Lower leg skin (tissue), 4 donors: ENCODE measurements at regions not wholly inside any gene's neighbourhood (a gene's known extent, or its start where the extent isn't known, plus 50 kb on each side); places are given as distances from the start of the nearest gene placed in this dataset.

Source experiments
- DNase-seq, 2 donors: peaks; one replicate each; pipeline ENCODE4 v3.0.0-alpha.2; 2019; ENCODE audit warnings: low spot score in 2 of 2
- H3K4me3 ChIP-seq: fragments of 200-600 bp; sonication (generic); 2 replicates; pipeline ENCODE4 v1.5.1; 2017; ENCODE audit warnings: mild to moderate bottlenecking, low read depth; ENCODE audit not compliant: poor library complexity, severe bottlenecking
- POLR2A ChIP-seq, 2 donors: fragments of 450-650 bp; IDR thresholded peaks; one replicate each; pipeline ENCODE4 v1.6.1; 2016 to 2017; ENCODE audit warnings: antibody characterized with exemption in 2 of 2, mild to moderate bottlenecking in 1 of 2, moderate library complexity in 1 of 2
- WGBS, 2 donors: methylation state at CpG; one replicate each; pipeline ENCODE4 v1.1.5; 2018; 5-methylcytosine and 5-hydroxymethylcytosine counted together
- intact Hi-C: fragments of 100-400 bp; cut with DNase I; formaldehyde crosslinking; loops from one replicate; pipeline ENCODE4 v1.15.0; 2023; ENCODE audit warnings: low total_unique reads
- TF ChIP-seq, protein P1 (sequence below), 3 donors: fragments of 450-650 bp; IDR thresholded peaks; one replicate each; pipeline ENCODE4 v1.5.1; 2016; ENCODE audit warnings: antibody characterized with exemption in 3 of 3, mild to moderate bottlenecking in 3 of 3, moderate library complexity in 2 of 3

DNA sequence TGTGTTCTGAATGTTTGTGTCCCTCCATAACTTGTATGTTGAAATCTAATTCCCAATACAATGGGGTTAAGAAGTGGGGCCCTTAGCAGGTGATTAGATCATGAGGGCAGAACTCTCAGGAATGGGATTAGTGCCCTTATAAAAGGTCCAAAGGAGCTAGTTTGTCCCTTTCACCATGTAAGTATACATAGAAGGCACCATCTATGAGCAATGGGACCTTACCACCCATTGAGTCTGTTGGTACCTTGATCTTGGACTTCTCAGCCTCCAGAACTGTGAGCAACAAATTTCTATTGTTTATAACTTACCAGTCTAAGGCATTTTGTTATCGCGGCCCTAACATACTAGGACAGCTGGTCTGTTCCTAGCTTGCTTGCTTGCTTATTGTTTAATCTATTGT is 106.3 kb downstream of the MYCN start:
- 87 to 97% methylated on average over 2 of the region's 2 CpGs for WGBS, 2 donors
- TF ChIP-seq, protein P1, sequence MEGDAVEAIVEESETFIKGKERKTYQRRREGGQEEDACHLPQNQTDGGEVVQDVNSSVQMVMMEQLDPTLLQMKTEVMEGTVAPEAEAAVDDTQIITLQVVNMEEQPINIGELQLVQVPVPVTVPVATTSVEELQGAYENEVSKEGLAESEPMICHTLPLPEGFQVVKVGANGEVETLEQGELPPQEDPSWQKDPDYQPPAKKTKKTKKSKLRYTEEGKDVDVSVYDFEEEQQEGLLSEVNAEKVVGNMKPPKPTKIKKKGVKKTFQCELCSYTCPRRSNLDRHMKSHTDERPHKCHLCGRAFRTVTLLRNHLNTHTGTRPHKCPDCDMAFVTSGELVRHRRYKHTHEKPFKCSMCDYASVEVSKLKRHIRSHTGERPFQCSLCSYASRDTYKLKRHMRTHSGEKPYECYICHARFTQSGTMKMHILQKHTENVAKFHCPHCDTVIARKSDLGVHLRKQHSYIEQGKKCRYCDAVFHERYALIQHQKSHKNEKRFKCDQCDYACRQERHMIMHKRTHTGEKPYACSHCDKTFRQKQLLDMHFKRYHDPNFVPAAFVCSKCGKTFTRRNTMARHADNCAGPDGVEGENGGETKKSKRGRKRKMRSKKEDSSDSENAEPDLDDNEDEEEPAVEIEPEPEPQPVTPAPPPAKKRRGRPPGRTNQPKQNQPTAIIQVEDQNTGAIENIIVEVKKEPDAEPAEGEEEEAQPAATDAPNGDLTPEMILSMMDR (IDR thresholded peaks at IDR 0.05), result no peak
- TF ChIP-seq POLR2A (IDR thresholded peaks at IDR 0.05), result no peak
- H3K4me3 ChIP-seq, result no peak overlapping the region
- DNase-seq, result no peak
- intact Hi-C loops, result no loop called here

DNA sequence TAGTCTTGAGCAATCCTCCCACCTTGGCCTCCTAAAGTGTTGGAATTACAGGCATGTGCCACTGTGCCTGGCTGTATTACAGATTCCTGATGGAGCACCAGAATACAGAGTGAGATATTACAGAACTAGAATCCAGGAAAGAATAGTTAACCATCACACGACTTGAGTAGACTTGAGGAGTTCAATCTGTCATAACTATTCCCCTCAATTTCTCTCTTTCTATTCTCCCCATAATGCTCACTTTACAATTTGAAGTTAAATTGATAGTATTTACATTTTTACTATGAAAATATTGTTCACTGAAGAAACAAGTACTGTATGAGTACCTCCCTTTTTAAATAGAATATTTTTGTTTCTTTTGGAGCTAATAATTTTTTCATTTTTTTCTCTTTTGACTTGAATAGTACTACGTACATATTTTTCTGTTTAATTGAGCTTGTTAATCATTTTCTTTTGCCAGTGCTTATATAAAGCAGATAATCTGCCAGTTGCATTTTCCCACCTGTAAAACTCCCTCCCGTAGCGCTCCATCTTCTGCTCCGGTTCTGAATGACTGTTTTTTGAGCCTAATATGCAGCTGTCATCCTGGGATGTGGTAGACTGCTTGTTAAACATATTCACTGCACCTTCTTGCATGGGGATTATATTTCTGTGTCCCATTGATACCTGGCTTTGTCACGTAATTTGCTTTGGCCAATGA is 105.5 kb downstream of the MYCN start:
- no peak for TF ChIP-seq POLR2A (IDR thresholded peaks at IDR 0.05)
- TF ChIP-seq, protein P1 (IDR thresholded peaks at IDR 0.05), result no peak
- intact Hi-C loops, result no loop called here
- 66 to 73% methylated on average over 6 of the region's 6 CpGs for WGBS, 2 donors
- H3K4me3 ChIP-seq, result no peak overlapping the region
- no peak for DNase-seq

DNA sequence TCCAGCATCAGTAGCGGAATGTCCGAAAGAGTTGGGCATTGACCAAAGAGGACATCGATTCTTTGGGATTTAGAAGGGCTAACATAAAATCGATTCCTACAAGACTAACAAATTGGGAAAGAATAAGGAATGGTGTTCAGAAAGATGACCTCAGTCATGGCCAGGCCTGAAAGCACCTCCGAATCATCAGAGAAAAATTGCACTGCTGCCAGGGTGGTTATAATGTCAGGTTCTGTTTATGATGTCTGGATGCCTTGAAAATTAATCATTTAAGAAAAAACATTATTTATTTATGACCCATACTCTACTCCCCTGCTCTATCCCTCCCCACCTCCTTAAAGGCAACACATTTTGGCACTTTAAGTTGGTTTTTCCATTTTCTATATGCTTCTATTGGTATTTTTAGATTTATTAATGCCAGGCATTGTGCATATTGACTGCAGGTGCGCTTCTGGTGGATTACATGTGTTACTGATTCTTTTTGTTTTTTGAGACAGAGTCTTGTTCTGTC is 104.7 kb downstream of the MYCN start:
- no peak overlapping the region for H3K4me3 ChIP-seq
- WGBS, 2 donors, result 81 to 87% methylated on average over 6 of the region's 6 CpGs
- TF ChIP-seq, protein P1 (IDR thresholded peaks at IDR 0.05), result no peak
- no peak for TF ChIP-seq POLR2A (IDR thresholded peaks at IDR 0.05)
- intact Hi-C loops, result no loop called here
- no peak for DNase-seq

DNA sequence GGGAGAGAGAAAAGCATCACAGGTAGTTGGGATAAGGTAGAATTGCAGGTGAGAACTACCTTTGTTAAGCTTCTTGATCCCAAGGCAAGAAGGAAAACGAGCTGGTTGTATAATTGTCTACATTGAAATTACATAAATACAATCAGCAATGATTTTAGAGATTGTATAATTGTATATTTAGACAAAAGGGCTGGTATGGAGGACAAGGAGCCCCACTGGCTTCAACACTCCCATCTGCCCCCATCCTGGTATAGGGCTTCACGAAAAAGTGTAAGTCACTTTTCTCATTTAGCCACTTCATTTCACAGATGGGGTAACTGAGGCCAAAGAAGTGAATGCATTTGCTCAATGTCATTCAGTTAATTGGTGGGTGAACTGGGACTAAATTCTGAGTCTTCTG is 103.3 kb downstream of the MYCN start:
- intact Hi-C loops, result no loop called here
- WGBS, 2 donors, result 73 to 75% methylated on average over 2 of the region's 2 CpGs
- TF ChIP-seq, protein P1 (IDR thresholded peaks at IDR 0.05), result no peak
- TF ChIP-seq POLR2A (IDR thresholded peaks at IDR 0.05), result no peak
- H3K4me3 ChIP-seq, result no peak overlapping the region
- no peak for DNase-seq

DNA sequence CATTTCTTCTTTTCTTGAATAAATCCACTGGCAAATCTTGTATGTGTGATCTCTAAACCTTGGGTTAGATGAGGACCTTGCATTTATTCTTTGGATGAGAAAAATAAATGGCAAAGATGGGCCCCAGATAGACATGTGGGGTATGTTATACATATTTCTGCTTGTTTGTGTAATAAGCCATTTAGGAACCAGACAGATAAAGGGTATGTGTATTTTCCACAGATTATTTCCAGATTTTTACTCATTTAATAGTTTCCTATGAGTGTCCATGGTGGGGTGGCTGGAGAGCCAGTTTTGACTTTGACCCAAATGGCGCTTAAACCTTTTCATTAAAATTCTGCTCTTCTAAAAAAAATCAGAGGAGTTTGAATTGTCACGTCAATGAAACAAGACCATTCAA is 102.8 kb downstream of the MYCN start:
- TF ChIP-seq, protein P1 (IDR thresholded peaks at IDR 0.05), result no peak
- TF ChIP-seq POLR2A (IDR thresholded peaks at IDR 0.05), result no peak
- H3K4me3 ChIP-seq, result no peak overlapping the region
- intact Hi-C loops, result no loop called here
- 88 to 91% methylated on average over 2 of the region's 2 CpGs for WGBS, 2 donors
- DNase-seq, result no peak
